ENCODE measurements at regions not wholly inside any gene's neighbourhood (a gene's known extent, or its start where the extent isn't known, plus 50 kb on each side); places are given as distances from the start of the nearest gene placed in this dataset.

DNA sequence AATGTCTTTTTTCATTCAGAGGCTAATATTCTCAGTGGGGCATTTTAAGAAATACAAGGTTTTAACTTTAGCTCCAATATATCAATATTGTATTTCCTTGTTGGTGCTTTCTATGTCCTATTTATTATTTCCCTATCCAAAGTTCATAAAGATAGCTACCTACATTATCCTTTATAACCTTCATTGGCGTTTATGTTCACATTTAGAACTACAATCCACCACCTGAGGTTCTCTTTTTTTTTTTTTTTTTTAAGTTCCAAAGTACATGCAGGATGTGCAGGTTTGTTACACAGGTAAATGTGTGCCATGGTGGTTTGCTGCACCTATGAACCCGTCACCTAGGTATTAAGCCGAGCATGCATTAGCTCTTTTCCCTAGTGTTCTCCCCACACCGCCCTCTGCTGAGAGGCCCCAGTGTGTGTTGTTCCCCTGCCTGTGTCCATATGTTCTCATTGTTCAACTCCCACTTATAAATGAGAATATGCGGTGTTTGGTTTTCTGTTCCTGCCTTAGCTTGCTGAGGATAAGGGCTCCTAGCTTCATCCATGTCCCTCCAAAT, 694.6 kb downstream of the SUCLG1 start:
- DNase-seq = no peak

DNA sequence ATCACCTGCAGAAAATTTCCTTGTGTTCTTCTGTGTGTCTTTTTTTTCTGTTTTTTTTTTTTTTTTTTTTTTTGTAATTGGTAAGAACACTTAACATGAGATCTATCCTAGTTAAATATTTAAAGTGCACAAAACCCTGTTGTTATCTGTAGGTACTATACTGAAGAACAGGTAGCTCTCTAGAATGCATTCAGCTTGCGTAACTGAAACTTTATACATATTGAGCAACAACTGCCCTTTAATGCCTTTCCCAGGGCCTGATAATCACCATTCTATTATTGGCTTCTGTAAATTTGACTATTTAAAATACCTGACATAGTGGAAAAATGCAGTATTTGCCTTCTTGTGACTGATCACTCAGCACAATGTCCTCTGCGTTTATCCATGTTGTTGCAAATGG, 701.8 kb downstream of the SUCLG1 start:
- DNase-seq = no peak

- DNase-seq = no peak
These were observed 702.9 kb downstream of the SUCLG1 start for GRCh38 chr2:83756219-83756618.

GRCh38 chr2:83747141-83747540, 711.9 kb downstream of the SUCLG1 start:
- DNase-seq = no peak

- DNase-seq = no peak
These were observed 714.2 kb downstream of the SUCLG1 start for GRCh38 chr2:83744855-83745254.

- DNase-seq = no peak
These were observed 716.8 kb downstream of the SUCLG1 start for GRCh38 chr2:83742117-83742782.

DNA sequence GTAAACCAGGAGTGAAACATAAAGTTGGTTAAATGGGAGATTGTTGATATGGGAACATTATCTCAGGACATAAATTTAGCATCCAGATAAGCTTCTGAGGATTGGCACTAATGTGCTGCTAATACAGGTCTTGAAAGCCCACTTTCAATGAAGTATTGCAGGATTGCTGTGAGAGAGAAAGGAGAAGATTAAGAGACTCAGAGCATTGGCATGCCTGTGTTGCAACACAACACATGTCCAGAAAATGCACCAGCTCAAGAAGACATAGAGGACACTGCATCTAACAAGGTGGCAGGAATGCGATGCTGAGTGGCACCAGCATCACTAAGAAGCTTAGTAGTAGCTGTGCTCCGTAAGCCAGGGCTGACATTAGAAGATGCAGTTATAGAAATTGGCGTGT, 728.9 kb downstream of the SUCLG1 start:
- DNase-seq = no peak

DNA sequence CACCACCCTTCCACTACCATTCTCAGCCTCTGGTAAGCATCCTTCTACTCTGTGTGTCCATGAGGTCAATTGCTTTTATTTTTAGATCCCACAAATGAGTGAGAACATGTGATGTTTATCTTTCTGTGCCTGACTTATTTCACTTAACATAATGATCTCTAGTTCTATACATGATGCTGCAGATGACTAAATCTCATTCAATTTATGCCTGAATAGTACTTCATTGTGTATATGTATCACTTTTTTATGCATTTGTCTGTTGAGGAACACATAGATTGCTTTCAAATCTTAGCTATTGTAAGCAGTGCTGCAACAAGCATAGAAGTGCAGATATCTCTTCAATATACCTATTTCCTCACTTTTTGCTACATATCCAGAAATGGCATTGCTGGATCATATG, 733.3 kb downstream of the SUCLG1 start:
- no peak for DNase-seq

DNA sequence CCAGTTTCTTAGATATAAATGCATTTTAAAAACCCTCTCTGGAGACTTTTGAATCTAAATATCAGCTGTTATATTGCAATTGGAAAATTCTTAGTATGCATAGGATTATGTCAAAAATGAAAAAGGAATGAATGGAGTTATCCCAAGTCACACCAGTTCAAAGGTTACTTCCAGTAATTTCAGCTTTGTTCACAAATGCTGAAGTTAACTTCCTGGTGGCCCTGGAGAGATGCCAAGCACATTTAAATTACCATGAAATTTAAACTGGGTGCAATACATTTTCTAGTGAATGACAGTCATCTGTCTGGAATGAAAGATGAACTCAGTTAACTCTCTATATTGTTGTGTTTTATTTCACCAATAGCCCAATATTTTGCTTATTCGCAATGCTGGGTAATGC, 753.9 kb downstream of the SUCLG1 start:
- no peak for DNase-seq

GRCh38 chr2:83703598-83703997, 755.5 kb downstream of the SUCLG1 start:
- no peak for DNase-seq

DNA sequence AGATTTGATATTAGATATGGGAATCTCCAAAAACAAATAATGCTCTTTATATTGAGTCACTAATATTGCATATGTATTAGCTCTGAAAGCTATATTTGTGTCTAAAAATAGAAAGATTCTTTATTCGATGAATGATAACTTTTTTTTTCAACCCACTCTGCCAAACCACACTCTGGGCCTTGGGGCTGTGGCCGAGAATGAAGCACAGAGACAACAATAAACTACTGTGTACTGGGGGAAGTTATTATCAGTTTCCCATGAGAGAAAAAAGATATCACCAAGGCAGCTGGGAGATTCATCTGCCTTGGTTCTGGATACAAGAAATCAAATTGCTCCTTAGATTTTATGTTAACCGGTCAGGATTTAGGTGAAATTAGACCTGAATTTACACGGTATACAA, 762.2 kb downstream of the SUCLG1 start:
- DNase-seq = no peak

- no peak for DNase-seq
These were observed 763.5 kb downstream of the SUCLG1 start for GRCh38 chr2:83695530-83695929.

DNA sequence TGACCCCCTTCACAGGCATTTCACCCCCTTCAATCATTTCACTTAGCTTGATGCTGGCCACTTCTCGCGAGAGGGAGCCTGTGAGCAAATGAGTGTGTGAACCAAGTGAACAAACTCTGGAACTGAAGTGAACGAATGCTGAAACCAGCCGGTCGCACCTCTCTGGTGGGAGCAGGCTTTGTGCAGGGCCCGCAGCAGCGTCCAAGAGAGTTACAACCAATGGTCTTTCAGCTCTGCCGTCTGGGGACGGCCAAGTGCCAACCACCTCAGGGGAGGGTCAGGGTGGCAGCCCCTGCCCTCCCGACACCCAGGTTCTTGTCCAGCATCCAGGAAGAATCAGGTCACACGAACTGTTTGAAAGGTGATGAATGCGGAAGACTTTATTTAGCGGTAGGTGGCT, 764.0 kb downstream of the SUCLG1 start:
- DNase-seq = no peak

DNA sequence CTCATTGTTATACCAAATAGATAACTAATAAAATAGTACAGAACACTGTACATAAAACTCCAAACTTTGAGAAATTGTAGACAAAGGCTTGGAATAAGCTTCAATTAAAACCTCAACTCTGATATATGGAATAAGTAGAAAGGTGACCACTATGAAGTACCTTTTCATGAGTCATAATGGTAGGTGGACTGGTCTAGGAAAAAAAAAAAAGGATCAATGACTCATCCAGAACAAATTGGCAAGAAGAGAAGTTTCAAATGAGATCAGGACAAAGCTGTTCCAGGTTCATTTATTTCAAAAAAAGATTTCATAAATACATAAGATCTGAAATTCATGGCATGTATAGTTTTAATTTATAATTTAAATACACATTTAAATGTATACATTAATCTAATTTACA, 769.7 kb downstream of the SUCLG1 start:
- no peak for DNase-seq

DNA sequence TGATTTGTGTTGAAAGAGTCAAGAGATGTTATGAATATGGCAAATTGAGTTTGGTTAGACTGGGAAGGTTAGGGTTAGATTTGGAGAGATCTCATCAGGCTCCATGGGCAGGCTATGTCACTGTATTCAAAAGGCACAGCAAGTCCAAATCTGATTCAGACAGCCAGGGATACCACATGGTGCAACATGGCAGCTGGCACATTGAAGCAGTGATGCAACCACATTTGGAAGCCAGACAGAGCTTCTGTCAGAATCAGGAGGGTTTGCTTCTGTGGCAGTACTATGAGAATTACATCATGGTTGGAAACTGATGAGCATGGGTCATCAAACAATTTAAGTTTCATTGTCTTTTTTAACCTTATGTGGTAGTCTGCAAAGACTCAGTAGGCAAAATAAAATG, 772.2 kb downstream of the SUCLG1 start:
- DNase-seq = no peak

DNA sequence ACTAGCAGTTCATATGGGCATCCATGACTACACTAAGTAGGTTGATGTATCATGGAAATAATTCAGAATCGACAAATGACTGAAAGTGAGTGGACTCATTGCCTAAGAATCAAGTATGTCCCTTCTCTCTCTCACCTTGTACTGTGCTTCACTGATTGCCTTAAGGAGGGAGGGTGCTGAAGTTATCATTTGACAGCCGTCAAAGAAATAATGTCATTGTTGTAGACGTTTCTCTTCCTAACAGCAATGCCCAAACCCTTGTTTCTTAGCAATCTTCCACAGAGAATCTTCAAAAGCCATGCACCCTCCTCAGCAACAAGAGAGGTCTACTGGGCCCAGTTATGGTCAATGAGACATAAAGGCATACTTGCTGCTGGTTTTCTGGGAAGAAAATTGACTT, 785.0 kb downstream of the SUCLG1 start:
- DNase-seq = no peak

DNA sequence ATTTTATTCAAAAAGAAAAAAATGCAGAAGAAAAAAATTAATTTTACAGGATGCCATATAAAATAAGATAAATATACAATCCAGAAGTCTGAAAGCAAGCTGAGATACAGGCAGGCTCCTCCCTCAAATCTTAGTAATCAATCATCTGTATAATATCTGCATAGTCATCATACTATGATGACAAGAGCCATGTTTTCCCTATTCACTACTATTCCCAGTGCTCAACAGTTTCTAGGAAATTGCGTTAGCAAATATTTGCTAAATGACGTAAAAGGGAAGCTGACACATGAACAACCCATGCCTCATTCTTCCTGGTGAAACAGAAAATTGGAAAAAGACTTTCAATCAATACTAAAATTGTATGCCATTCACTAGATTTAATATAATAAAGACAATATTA, 793.2 kb downstream of the SUCLG1 start:
- no peak for DNase-seq

DNA sequence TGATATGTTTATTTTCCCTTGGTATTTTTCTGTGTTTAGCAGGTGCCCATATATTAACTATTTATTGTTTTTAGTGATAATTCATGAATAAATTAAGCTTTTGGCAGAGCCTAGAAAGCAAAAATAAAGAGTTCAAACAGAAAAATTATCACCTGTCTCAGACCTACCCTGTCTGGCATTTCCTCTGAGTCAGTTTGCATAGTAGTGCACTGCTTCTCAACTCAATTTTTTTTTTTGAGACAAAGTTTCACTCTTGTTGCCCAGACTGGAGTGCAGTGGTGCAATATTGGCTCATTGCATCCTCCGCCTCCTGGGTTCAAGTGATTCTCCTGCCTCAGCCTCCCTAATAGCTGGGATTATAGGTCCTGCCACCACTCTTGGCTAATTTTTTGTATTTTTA, 793.9 kb downstream of the SUCLG1 start:
- no peak for DNase-seq

GRCh38 chr2:83661711-83662110, 797.4 kb downstream of the SUCLG1 start:
- DNase-seq = no peak

DNA sequence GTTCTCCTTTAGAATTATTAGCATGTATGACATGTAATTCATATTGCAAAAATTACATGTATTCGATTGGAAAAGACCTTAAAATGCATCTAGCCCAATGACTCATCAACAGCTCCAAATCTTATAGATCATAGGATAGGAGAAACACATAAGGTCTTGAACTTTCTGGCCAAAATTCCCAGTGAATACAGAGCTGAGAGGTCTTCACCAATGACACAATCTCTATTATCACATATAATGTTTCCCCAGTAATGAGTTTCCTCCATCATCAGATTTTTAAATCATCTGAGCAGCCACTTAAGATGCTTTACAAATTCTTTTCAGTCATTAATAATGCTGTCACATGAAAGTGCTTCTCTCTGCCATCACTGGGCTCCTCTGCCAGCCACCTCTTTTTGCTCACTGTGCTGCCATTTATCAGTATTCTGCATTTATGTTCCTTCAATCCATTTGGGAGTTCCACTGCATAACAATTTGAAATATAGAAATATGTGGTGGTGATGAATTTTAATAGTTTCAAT, 804.9 kb downstream of the SUCLG1 start:
- no peak for DNase-seq

DNA sequence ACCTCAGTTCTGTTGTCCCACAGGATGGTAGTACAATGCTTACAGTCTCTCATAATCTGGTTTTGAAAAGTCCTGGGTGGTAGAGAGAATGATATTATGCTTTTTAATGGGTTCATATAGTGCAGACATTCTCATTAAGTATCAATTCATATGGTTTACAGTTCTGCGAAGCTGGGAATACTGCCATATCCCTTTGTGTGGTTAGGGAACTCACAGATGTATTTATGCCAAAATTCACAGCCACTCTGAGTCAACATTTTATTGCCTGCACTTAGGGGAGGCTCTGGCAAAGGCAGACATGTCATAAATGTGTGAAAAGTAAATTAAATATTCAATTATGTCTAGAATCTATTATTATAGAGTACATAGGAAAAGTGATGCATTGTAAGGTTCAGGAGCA, 808.2 kb downstream of the SUCLG1 start:
- DNase-seq = no peak

GRCh38 chr2:83650161-83650560, 808.9 kb downstream of the SUCLG1 start:
- no peak for DNase-seq

DNA sequence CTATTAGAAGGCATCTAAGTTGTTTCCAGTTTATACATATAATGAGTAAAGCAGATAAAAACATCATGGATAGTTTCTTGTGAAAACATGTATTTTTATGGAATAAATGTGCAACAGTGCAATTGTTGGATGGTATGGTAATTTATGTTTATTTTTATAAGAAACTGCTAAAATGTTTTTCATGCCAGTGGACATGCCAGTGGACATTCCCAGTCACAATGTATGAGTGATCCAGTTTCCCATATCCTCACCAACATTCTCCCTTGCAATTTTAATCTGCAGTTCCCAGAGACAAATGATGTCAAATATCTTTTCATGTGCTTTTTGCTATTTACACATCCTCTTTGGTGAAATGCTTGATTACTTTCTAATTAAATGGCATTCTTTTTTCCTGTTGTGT, 818.6 kb downstream of the SUCLG1 start:
- no peak for DNase-seq

GRCh38 chr2:83633423-83633822, 825.7 kb downstream of the SUCLG1 start:
- DNase-seq = no peak

GRCh38 chr2:83630351-83630750, 828.7 kb downstream of the SUCLG1 start:
- no peak for DNase-seq

All from right kidney (tissue), 1 donor.